NCI-H748 treated with DMSO at 0.1 percent for 48 hours (cell line): ENCODE measurements at regions not wholly inside any gene's neighbourhood (a gene's known extent, or its start where the extent isn't known, plus 50 kb on each side); places are given as distances from the start of the nearest gene placed in this dataset.
"Not testable (repeated sequence)": the region's sequence is repeated elsewhere in the genome, so short reads cannot be mapped to it uniquely, and the experiment has no call there.

ENCODE experiments used
- DNase-seq: peaks from one replicate; lab custom pipeline; 2025; lab: John Stamatoyannopoulos, UW

DNA sequence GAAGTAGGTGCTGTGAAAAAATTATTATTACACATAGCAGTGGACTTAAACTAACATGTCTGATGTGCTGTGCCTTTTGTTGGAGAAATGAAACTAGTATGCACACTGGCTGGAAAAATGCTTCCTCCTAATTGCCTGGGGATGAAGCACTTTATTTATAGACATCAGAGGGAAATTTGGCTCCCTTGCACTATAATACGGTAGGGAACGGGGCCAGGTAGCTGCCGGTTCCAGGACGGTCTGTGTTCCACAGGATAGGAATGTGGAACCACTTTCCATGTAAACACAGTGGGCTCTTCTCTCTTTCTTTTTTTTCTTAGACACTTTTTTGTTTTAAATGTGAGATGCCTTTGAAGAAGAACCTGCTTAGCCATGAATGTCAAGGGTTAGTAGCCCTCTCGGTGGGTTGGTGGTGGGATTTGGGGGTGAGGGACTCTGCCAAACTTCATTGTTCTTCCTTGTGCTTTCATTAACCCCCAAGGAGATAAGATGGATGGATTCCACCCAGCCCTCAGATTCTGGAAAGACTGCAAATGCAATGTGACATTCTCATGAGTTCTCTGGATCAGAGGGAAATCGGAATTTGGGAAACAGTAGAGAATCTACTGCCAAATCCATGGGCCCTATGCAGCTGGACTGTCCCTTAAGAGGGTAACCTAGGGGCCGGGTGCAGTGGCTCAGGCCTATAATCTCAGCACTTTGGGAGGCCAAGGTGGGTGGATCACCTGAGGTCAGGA is 58.0 kb upstream of the GSC start:
- no peak for DNase-seq

DNA sequence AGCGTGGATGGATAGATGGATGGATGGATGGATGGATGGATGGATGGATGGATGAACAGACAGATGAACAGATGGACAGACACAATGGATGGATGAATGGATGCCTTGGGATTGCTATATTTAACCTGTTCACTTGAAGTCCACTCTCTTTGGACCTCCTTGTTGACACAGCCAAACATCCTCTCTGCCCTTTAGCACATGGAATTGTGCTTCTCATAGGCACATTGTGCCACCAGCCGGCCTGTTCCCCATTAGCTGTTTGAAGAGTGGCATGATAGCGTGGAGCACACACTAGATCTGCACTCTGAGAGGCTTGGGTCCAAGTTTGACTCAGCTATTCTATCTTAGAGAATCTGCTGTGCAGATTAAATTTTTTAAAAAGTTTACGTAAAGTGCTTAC is 56.9 kb upstream of the GSC start:
- no peak for DNase-seq

DNA sequence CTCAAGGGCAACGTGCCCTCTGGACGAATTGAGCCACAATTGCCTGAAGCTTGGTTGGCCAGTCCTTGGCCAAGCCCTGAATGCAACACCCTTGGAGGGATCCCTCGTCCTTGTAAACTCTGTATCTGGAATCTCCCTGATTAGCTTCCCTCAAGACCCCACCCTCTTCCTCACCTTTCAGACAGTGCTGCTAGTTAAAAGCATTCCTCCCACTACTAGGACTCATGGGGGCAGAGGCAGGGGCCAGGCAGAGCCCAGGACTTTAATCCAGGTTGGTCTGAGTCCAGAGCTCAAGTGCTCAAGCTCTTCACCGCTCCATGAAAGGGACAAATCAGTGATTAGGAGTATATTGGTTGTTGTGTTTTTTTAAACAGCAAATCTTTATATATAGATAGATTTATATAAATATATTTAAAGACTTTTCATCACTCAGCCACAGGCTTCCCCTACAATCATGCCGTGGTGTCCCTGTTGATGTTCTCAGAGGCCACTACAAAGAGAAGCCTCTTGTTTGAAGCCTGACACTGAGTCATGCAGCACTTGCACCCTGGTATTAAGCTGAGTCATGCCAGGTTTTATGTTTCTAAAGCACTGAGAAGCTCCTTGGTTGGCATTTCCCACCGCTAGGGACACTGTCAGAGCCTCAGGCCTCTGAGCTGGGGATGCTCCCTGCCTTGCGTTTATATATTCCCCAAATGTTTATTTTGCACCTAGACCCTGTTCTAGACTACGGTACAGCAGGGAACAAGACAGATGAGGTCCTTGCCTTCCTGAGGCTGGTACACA is 53.8 kb upstream of the GSC start:
- no peak for DNase-seq

DNA sequence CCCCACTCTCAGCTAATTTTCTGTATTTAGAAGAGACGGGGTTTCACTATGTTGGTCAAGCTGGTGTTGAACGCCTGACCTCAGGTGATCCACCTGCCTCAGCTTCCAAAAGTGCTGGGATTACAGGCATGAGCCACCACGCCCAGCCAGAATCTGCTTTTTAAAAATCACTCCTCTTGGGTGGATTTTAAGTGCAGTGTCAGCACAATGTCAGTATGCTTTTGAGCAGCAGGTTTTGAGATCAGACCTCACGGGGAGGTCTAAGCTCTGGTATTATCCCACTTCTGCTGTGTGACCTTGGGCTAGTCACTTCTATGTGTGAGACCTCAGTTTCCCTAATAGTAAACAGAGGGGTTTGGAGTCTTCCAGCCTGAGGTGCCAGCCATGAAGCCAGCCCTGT is 51.8 kb upstream of the GSC start:
- DNase-seq: no peak

DNA sequence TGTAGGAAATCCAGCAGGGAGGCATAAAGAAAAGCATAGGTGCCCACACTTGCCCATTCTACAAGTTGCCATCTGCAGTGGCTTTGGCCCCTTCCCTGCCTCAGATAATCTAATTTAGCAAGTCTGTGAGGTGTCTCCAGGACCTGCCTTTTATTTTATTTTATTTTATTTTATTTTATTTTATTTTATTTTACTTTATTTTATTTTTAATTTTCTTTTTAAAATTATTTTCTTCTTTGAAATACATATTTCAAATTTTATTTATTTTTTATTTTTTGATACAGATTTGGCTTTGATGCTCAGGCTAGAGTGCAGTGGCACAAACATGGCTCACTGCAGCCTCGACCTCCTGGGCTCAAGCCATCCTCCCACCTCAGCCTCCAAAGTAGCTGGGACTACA is 51.0 kb upstream of the GSC start:
- DNase-seq: not testable (repeated sequence)
